LHCN-M2 (cell line): ENCODE measurements at regions not wholly inside any gene's neighbourhood (a gene's known extent, or its start where the extent isn't known, plus 50 kb on each side); places are given as distances from the start of the nearest gene placed in this dataset.

Source experiments
- DNase-seq: peaks from one replicate; pipeline ENCODE4 v3.0.0-alpha.2; 2012; ENCODE audit warnings: low read depth

DNA sequence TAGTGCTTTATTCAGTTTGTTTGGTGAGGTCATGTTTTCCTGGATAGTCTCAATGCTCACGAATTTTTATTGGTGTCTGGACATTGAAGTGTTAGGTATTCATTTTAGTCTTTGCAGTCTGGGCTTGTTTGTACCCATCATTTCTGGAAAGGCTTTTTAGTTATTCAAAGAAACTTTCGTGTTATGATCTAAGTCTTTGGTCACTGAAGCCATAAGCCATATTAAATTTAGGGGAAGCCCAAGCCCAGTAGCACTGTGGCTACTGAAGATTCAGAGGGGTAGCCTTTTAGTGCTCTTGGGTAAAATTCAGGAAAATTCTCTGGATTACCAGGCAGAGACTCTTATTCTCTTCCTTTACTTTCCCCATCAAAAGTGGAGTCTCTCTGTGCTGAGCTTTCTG lies 56.2 kb upstream of the PEX5L start:
- no peak for DNase-seq

DNA sequence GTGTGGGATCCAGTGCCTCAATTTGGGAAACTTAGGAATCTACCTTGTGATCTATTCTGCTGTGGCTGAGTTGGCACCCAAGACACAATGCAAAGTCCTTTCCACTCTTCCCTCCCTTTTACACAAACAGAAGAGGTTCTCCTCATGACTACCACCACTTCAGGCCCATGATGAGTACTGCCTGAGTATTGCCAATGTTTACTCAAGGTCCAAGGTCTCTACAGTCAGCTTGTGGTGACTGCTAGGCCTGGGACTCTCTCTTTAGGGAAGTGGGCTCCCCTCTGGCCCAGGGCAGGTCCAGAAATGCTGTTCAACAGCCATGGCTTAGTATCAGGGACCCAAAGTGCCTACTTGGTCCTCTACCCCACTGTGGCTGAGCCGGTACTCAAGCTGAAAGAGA lies 56.8 kb upstream of the PEX5L start:
- DNase-seq = no peak

DNA sequence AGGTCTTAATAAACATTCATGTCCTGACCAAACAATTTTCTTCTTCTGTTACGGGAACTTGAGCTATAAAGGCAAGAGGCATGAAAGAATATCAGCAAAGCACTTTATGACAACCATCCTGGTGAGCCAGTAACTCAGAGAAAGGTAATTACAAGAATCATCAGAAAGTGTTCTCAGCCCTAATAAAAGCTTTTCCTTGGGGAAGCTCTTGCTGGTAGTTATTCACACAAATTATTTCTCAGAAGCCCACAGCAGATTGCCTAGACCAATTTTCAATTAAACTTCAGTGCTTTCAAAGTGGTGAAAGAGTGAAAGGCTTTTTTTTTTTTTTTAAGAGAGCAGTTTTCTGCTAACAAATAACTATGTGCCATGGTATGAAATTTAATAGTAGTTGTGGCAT lies 60.9 kb upstream of the PEX5L start:
- DNase-seq = no peak

DNA sequence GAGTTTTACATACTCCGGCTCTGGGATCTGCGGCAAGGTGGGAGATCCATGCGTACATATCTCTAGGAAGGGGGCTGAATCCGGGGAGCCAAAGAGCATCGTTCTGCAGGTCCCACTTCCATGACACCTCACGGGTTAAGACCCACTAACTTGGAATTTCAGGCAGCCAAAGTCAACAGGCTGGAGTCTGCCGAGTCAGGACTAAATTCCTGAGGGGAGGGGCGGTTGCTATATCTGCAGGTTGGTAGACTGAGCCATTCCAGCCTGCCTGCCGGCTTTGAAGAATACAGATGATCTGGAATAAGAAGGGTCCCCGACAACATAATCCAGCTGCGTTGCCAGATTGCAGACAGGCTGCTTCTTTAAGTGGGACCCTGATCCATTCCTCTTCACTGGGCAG lies 65.4 kb upstream of the PEX5L start:
- no peak for DNase-seq

DNA sequence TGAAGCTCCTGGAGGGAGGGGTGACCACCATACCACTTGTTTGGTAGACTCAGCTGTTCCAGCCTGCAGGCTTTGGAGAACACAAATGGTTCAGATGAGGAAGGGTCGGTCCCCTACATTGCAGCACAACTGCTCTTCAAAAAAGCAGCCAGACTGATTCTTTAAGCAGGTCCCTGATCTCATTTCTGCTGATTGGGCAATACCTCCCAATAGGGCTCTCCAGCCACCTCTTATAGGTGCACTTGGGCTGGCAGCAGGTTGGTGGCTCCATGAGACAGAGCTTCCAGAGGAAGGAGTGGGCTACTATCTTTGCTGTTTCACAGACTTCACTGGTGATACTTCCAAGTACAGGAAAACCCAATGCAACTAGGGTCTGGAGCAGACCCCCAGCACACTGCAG lies 65.9 kb upstream of the PEX5L start:
- DNase-seq = no peak

DNA sequence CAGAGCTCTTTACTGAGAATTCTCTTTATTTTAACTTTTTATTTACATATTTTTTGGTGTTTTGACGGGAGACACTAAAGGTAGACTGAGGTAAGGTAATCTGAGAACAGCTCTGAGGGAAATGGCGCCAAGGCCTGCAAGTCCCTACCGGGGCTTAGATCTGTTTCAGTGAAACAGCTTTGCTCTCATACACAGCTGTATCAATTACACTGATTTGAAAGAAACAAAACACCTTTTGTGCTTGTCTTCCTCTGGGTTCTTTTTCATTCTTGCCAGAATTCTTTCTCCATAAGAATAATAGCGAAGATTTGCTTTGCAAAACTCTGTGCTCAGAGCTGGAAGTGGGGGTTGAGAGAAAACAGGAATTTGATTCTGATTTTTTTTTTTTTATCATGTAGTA lies 79.5 kb upstream of the PEX5L start:
- DNase-seq = no peak

DNA sequence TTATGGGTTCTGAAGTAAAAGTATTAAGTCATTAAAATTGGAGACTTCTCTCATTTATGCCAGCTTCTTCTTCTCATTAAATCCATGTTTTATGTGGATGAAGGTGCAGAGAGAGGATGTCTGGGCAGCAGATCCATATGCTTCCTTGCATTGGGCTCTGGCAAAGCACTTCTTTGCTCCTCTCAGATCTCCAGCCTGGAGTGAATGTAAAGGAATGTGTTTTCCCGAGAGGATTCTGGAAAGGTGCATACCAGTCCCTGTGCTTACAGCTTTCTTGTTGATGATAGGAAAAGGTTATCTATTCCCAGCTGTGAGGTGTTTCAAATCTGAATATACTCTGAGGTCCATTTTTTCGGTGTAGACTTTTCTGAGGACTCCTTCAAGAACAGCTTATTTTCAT lies 79.9 kb upstream of the PEX5L start:
- DNase-seq = no peak

DNA sequence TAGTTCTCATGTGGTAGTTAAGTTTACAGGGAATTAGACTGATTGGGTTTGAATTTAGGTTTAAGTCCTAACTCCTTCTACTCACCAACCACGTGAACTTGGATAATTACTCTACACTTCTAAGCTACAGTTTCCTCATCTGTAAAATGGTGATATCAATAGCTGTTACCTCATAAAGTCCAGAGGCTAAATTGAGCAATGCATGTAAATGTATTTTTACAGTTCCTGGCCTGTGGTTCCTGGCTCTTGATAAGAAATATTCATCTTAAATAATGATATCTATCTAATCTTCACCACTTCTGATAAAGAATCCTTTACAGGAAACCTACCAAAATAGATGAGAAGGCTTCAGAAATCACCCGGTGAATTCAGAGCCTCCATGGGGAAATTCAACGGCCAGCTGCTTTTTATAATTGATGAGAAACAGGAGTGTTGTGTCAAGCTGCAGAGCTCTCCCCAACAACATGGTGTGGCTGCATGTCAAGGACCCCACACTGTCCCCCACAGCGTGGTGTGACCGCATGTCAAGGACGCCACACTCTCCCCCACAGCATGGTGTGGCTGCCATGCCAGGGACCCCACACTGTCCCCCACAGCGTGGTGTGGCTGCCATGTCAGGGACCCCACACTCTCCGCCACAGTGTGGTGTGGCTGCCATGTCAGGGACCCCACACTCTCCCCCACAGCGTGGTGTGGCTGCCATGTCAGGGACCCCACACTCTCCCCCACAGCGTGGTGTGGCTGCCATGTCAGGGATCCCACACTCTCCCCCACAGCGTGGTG lies 80.8 kb upstream of the PEX5L start:
- DNase-seq = no peak

DNA sequence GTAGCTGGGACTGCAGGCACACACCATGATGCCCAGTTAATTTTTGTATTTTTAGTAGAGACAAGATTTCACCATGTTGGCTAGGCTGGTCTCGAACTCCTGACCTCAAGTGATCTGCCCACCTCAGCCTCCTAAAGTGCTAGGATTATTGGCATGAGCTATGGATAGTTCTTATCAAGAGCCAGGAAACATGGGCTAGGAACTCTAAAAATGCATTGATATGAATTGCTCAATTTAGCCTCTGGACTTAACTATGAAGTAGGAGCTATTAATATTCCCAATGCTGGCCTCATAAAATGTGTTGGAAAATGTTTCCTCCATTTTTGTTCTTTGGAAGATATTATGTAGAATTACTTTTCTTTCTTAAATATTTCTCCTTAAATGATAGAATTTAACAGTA lies 82.8 kb upstream of the PEX5L start:
- DNase-seq = no peak

DNA sequence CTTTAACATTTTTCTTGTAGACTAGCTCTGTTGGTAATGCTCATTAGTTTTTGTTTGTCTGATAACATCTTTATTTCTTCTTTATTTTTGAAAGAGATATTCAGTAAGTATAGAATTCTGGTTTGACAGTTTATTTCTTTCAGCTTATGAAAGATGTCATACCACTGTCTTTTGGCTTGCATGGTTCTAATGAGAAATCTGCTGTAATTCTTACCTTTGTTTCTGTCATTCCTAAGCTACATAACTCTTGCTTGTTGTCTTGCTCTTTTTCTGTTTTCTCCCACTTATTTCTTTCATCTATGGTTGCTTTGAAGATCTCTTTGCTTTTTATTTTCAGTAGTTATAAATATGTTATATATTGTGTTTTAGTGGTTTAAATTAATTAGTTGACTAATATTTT lies 87.2 kb upstream of the PEX5L start:
- no peak for DNase-seq

DNA sequence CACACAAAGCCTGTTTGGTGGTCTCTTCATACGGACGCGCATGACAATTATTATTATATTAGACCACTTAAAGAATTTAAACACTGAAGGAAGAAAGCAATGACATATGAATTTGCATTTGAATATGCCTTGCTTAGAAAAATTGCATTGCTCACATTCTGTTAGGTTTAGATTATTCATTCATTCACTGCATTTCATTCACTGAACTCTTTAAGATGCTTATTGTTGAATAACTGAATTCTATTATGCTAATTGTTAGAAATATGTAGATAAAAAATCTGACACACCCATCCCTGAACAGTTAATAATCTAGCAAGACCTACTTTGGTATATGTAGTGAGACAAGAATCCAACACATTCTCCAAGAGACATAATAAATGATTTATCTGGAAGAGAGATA lies 94.4 kb upstream of the PEX5L start:
- DNase-seq = no peak

DNA sequence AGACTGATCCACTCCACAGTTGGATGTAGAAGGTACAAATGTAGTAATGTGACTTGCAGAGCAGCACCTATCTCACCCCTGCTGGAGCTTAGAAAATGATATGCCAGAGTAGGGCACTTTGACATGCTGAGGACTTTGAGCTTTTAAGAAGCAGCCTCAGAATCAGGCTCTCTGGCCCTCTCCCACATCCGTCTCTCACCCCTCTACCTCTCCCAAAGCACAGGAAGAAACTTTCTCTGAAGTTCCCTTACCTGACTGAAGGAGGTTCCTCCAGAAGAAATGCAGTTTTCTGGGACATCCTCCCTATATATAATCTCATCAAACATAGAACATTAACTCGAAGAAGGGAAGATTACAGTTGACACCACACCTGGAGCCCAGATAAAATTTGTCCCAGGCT lies 98.4 kb upstream of the PEX5L start:
- no peak for DNase-seq

DNA sequence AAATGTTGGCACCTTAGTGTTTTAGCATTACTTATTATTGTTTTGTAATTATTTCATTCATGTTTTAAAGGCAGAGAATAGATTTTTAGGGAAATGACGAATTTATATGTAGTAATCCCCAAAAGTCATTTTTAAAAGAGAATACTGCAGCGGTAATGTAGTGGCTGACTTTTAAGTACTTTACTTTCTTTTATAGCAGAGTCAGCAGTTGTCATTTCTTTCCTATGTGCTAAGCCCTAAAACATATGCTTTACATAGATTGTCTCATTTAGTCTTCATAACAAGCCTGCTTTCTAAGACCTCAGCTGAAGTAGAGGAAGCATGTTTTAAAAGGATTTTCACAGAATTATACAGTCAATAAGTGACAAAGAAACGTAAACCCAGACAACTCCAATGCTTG lies 102.1 kb upstream of the PEX5L start:
- no peak for DNase-seq

DNA sequence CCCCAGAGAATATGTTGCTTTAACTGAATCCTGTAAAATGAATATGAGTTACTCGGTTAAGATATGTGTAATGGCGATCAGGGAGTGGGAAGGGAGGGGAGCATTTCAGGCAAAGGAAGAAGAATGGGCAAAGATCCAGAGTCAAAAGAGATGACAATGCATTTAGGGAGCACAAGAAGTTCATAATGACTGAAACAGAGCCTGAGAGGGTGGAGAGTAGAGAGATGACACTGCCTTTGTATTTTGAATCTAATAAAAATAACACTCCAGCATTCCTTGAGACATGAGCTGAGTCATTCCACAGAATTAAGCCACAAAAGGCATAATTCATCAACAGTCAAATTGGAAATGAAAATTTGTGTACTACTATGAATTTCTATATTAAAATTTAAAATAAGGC lies 105.3 kb upstream of the PEX5L start:
- DNase-seq = peak; percentile 1

DNA sequence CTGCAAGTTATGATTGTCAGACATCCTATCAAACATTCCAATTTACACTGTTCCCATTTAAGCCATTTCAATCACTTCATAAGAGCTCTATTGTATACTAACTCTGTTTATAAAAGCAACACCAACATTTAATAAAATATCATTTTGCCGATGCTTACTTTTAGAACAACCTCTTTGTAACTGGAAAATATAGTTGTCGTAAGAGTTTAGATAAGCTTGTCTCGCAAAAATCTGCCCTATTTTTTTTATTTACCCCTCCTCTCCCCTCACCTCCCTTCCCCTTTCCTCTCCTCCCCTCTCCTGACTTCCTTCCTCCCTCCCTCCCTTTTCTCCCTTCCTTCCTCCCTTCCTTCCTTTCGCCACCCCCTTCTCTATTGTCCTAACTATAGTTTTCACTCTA lies 105.7 kb upstream of the PEX5L start:
- DNase-seq = no peak

DNA sequence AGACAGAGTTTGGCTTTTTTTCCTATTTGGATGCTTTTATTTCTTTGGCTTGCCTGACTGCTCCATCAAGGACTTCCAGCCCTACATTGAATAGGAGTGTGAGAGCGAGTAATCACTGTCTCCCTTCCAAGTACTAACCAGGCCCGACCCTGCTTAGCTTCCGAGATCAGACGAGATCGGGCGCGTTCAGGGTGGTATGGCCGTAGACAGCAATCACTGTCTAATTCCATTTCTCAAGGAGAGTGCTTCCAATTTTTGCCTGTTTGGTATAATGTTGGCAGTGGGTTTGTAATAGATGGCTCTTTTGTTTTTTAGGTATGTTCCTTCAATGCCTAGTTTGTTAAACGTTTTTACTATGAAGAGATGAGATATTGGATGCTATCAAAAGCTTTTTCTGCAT lies 125.0 kb upstream of the PEX5L start:
- DNase-seq = no peak

DNA sequence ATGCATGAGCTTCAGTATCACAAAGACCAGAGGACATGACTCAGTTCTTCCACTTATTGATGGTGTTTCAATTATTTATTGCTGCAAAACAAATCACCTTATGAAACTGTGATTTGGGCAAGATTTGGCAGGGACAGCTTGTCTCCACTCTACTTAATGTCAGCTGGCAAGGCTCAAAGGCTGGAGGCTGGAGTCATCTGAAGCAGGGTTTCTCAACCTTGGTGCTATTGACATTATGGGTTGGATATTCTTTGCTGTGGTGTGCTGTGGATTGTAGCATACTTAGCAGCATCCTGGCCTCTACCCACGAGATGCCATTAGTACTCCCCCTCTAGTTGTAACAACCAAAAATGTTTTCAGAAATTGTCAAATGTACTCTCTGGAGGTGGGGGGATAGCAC lies 138.8 kb upstream of the PEX5L start:
- DNase-seq = no peak

DNA sequence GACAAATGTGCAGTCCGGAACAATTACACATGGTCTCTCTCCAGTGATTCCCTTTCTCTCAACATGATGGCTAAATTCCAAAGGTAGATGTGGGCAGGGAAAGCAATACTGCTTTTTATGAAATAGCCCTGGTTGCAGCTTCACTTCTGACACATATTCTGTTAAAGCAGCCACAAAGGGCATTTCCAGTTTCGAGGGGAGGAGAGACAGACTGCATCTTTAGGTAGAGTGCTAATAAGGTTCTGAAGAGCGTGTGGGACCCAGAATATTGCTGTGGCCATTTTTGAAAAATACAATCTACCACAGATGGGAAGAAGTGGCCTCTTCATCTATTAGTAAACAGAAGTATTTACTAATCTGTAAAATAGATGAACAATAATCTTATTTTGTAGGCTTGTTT lies 139.3 kb upstream of the PEX5L start:
- DNase-seq = no peak

DNA sequence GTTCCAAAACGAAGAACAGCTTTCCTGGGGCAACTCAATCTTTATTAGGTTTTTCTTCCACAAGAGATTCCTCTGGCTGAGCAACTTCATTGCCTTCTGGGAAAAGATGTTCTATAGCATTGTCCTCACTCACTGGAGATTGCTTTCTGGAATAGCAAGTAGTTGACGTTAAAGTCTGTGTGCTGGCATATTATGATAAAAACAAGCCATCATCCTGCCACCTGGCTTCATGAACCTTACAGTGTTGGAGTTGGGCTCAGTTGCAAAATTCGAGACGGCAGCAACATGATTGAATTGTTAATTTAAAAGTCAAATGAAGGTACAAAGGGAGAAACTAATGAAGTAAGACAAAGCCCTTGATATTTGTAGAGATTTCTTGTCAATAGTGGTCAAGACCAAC lies 140.5 kb upstream of the PEX5L start:
- DNase-seq = no peak

DNA sequence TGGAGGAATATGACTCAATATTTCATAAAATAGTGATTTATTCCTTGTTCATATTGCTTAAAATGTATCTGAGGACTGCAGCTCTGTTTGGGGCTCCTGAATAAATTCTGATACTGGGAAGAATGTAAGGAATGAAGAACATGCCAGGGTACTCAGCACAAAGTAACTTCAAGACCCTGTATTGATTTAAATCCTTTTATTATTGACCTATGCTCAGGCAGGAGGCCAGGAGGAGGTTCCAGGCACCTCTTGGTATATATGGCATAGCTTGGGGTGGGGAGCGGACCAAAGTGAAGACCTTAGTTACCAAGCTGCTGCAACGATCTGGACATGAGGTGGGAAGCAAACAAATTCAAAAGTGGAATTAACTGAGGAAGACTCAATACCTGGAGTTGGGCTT lies 142.8 kb upstream of the PEX5L start:
- DNase-seq = no peak

DNA sequence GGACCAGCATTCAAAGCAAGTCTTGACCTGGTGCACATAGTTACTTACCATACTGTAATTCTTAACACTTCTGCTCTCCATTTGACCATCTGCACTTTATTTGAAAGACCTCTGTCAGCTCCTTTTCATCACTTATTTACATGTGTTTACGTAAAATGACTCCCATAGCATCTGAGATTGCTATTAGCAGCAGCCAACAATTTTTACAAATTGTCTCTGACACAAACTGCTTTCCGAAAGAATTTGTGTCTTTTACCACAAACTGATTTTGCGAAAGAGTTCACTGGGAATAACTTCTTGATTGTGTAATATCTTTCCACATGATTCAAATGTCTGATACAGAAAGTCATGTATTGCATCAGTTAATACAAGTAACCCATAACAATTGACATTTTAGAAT lies 144.1 kb upstream of the PEX5L start:
- no peak for DNase-seq

DNA sequence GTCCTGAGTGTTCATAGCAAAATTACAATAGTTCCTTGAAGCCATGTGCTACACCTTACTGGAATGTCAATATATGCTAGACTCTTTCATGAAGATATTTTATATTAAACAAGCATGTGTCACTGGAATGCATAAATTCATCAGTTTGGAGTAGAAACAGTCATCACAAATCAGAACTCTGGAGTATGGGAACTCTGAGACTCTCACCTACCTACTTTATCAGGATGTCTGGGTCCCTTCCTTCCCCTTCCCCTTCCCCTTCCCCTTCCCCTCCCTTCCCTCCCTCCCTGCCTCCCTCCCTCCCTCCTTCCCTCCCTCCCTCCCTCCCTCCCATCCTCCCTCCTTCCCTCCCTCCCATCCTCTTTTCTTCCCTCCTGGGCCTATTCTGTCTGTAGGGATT lies 144.7 kb upstream of the PEX5L start:
- no peak for DNase-seq

DNA sequence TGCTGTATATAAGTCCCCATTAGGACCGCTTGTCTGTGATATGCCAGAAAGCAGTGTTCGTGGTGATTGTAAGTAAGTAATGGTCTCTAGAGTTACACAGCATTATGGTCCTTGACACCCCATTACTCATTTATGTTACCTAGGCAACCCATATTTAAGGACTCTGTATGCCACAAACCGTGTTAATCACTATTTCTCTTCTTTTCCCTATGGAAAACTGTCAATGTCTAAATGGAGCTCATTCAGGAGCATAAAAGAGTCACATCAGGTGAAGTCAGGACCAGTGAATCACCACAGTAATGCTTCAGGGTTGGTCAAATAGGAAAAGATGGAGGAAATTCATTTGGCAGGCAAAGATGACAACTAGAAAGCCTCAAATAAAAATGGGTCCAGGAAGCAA lies 146.6 kb upstream of the PEX5L start:
- DNase-seq = no peak

DNA sequence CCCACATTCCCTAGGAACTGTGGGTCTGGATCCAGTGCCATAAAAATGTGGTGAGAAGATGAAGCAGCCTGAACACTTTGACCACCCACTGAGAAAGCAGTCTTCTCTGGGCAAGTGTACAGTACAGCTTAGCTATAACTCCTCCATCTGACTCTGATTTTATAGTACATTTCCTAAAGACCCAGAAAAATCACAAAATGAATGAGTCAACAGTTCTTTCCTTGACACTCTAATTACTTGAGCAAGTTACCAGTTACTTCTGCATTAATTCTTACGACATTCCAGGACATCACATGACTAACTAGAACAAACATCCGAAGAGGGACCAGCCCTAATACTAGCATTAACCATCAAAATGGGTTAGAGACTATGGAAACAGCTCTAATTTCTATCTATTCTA lies 148.1 kb upstream of the PEX5L start:
- no peak for DNase-seq
